Smooth muscle cell (in vitro differentiated cells): ENCODE measurements at regions not wholly inside any gene's neighbourhood (a gene's known extent, or its start where the extent isn't known, plus 50 kb on each side); places are given as distances from the start of the nearest gene placed in this dataset.

Experiments
- DNase-seq: peaks from one replicate; lab custom pipeline; 2025; ENCODE audit not compliant: unreplicated experiment; lab: John Stamatoyannopoulos, UW
- H2AFZ ChIP-seq: fragments of 200-600 bp; sonication (generic); 2 replicates; pipeline ENCODE4 v1.6.0; 2016; ENCODE audit warnings: antibody characterized with exemption, low read depth, mild to moderate bottlenecking
- H3F3A ChIP-seq: fragments of 200-600 bp; sonication (generic); 2 replicates; pipeline ENCODE4 v1.6.0; 2017; ENCODE audit warnings: antibody characterized with exemption, low read depth
- H3K27ac ChIP-seq: fragments of 200-600 bp; sonication (generic); 2 replicates; pipeline ENCODE4 v1.5.1; 2016; ENCODE audit warnings: low read depth, mild to moderate bottlenecking
- H3K27me3 ChIP-seq: fragments of 200-600 bp; sonication (generic); 2 replicates; pipeline ENCODE4 v1.6.1; 2016; ENCODE audit warnings: low read depth, mild to moderate bottlenecking
- H3K36me3 ChIP-seq: fragments of 200-600 bp; sonication (generic); 2 replicates; pipeline ENCODE4 v1.5.1; 2016; ENCODE audit warnings: low read depth
- H3K4me1 ChIP-seq: fragments of 200-600 bp; sonication (generic); 2 replicates; pipeline ENCODE4 v1.5.1; 2016; ENCODE audit warnings: low read depth
- H3K4me2 ChIP-seq: fragments of 200-600 bp; sonication (generic); 2 replicates; pipeline ENCODE4 v1.6.0; 2016; ENCODE audit warnings: mild to moderate bottlenecking
- H3K4me3 ChIP-seq: fragments of 200-600 bp; sonication (generic); 2 replicates; pipeline ENCODE4 v1.5.1; 2016; ENCODE audit warnings: mild to moderate bottlenecking
- H3K79me2 ChIP-seq: fragments of 200-600 bp; sonication (generic); 2 replicates; pipeline ENCODE4 v1.6.0; 2016; ENCODE audit warnings: low read depth, mild to moderate bottlenecking
- H3K9ac ChIP-seq: fragments of 200-600 bp; sonication (generic); 2 replicates; pipeline ENCODE4 v1.6.0; 2016; ENCODE audit warnings: low read depth
- H3K9me3 ChIP-seq: fragments of 200-600 bp; sonication (generic); replicated peaks from 2 replicates; pipeline ENCODE4 v1.5.1; 2016; ENCODE audit warnings: low read depth
- H4K20me1 ChIP-seq: fragments of 200-600 bp; sonication (generic); 2 replicates; pipeline ENCODE4 v1.6.0; 2016; ENCODE audit warnings: low read depth
- WGBS: methylation state at CpG from one replicate; pipeline ENCODE4 v1.1.7; 2016; ENCODE audit warnings: low lambda C conversion rate; 5-methylcytosine and 5-hydroxymethylcytosine counted together
- TF ChIP-seq, protein P1 (sequence below): fragments of 200-600 bp; sonication (generic); IDR thresholded peaks from 2 replicates; pipeline ENCODE4 v1.5.1; 2017; ENCODE audit warnings: borderline replicate concordance, mild to moderate bottlenecking, antibody characterized with exemption; ENCODE audit not compliant: insufficient read depth, poor library complexity, severe bottlenecking

DNA sequence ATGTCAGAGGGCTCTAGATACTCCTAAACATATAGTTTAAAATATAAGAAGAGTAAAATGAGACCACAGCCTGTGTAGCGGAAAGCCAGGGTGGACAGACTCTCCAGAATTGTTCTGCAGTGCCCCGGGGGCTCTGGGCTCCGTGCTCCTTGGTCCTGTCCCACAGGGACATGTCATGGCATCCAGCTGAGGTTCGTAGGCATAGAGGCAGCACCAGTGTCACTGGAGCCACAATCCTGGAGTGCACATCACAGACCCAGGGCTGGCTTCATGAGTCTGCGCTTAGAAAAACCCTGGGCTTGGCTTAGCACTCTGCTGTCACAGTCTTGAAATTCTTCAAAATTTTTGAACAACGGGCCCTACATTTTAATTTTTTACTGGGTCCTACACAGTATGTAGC is 280.4 kb upstream of the ZNF32 start:
- DNase-seq = no peak
- peaks cover 23% of the 10 kb centered on the region for H3K27me3 ChIP-seq
- no peaks in the 10 kb centered on the region for H3K4me1 ChIP-seq
- peaks cover 5% of the 10 kb centered on the region for H3K9me3 ChIP-seq
- H2AFZ ChIP-seq = no peak overlapping the region
- H3K4me2 ChIP-seq = no peak overlapping the region
- no peaks in the 10 kb centered on the region for H3K36me3 ChIP-seq
- no peak overlapping the region for H3K27ac ChIP-seq
- WGBS = 94% methylated on average over 6 of the region's 6 CpGs
- H3K9ac ChIP-seq = no peak overlapping the region
- H3K79me2 ChIP-seq = no peaks in the 10 kb centered on the region
- TF ChIP-seq, protein P1, sequence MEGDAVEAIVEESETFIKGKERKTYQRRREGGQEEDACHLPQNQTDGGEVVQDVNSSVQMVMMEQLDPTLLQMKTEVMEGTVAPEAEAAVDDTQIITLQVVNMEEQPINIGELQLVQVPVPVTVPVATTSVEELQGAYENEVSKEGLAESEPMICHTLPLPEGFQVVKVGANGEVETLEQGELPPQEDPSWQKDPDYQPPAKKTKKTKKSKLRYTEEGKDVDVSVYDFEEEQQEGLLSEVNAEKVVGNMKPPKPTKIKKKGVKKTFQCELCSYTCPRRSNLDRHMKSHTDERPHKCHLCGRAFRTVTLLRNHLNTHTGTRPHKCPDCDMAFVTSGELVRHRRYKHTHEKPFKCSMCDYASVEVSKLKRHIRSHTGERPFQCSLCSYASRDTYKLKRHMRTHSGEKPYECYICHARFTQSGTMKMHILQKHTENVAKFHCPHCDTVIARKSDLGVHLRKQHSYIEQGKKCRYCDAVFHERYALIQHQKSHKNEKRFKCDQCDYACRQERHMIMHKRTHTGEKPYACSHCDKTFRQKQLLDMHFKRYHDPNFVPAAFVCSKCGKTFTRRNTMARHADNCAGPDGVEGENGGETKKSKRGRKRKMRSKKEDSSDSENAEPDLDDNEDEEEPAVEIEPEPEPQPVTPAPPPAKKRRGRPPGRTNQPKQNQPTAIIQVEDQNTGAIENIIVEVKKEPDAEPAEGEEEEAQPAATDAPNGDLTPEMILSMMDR = no peak
- no peaks in the 10 kb centered on the region for H3F3A ChIP-seq
- no peaks in the 10 kb centered on the region for H4K20me1 ChIP-seq
- H3K4me3 ChIP-seq = no peak overlapping the region

DNA sequence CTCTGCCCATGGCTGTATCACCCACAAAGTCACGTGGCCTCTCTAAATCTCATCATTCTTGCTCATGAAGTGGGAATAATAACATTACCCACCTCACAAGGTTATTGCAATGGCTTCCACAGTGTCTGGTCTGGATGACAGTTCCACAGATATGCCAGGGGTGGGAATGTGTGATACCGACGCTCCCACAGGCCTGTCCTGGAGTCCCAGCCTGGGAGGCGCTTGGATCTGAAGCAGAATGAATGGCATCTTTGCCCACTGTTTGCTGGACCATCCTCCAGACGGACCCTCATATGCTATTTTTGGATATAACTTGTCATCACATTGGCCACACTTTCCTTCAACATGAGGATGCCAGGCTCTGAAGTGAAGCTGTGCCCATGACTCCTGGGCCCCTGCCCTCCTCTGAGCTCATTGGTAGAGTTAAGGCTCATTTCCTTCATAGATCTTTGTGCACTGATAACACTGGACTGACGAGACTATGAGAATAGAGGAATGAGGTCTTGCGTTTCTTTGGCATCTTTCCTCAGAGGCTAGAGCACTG is 279.8 kb upstream of the ZNF32 start:
- Histone ChIP-seq H3K4me1 (no peaks in the 10 kb centered on the region), H3K36me3 (no peaks in the 10 kb centered on the region), H3K79me2 (no peaks in the 10 kb centered on the region), H3K27me3 (peaks cover 23% of the 10 kb centered on the region), H4K20me1 (no peaks in the 10 kb centered on the region), H3K9ac (no peak overlapping the region), H3K4me2 (no peak overlapping the region), H3K9me3 (peaks cover 4% of the 10 kb centered on the region), H3F3A (no peaks in the 10 kb centered on the region), H3K4me3 (no peak overlapping the region), H2AFZ (no peak overlapping the region), H3K27ac (no peak overlapping the region)
- no peak for DNase-seq
- 87% methylated on average over 7 of the region's 7 CpGs for WGBS
- TF ChIP-seq, protein P1 = no peak

DNA sequence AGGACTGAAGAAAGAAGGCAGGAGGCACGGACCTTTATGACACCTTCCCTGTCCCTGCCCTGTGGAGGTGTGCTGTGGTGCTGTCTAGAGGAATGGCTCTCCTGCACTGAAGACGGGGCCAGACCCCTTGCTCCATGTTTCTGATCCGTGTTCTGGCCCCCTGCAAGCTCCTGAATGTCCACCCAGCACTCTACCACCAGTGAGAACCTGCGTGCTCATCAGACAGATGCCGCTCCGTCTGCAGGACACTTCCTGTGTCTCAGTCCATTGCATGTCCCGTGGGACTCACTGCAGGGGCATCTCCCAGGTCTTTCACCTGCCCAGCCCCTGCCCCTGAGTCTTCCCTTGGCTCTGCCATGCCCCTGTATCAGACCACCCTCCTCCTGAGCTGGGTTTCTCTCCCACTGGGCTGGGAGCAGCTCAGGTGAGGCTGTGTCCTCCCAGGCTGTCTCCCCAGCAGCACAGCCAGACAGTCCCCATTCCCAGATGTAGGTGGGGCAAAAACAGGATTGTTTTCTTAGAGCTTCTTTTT is 278.3 kb upstream of the ZNF32 start:
- Histone ChIP-seq H3K4me2 (no peak overlapping the region), H4K20me1 (no peaks in the 10 kb centered on the region), H3K36me3 (no peaks in the 10 kb centered on the region), H3K9me3 (no peaks in the 10 kb centered on the region), H3F3A (no peaks in the 10 kb centered on the region), H3K27ac (no peak overlapping the region), H3K27me3 (peaks cover 23% of the 10 kb centered on the region), H3K4me3 (no peak overlapping the region), H3K9ac (no peak overlapping the region), H2AFZ (no peak overlapping the region), H3K79me2 (no peaks in the 10 kb centered on the region), H3K4me1 (no peaks in the 10 kb centered on the region)
- TF ChIP-seq, protein P1 = no peak
- 85% methylated on average over 7 of the region's 7 CpGs for WGBS
- DNase-seq = no peak

DNA sequence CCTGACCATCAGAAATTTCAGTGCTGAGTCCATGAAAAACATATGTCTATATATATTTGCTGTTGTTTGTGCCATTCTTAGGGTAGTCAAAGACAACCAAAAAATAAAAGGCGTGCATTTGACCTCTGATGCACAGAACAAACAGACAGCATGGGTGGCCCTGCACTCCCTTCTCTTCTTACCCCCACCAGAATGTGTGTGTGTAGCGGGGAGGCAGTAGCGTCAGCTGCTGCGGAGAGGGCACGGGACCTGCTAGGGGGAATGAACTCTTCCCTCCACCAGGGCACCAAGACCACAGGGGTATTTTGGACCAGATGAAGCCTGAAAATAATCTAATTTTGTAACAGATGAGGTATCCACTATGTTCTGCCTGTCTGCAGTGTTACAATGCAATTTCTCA is 277.7 kb upstream of the ZNF32 start:
- no peak overlapping the region for H3K9ac ChIP-seq
- H3K4me3 ChIP-seq = no peak overlapping the region
- H3K79me2 ChIP-seq = no peaks in the 10 kb centered on the region
- TF ChIP-seq, protein P1 = no peak
- peaks cover 23% of the 10 kb centered on the region for H3K27me3 ChIP-seq
- no peak for DNase-seq
- H3K4me1 ChIP-seq = no peaks in the 10 kb centered on the region
- WGBS = 96% methylated on average over 5 of the region's 5 CpGs
- H3K27ac ChIP-seq = no peak overlapping the region
- H3F3A ChIP-seq = no peaks in the 10 kb centered on the region
- H3K36me3 ChIP-seq = no peaks in the 10 kb centered on the region
- H3K9me3 ChIP-seq = no peaks in the 10 kb centered on the region
- no peak overlapping the region for H2AFZ ChIP-seq
- H3K4me2 ChIP-seq = no peak overlapping the region
- H4K20me1 ChIP-seq = no peaks in the 10 kb centered on the region
